ENCODE measurements at regions not wholly inside any gene's neighbourhood (a gene's known extent, or its start where the extent isn't known, plus 50 kb on each side); places are given as distances from the start of the nearest gene placed in this dataset.

GRCh38 chr4:97279391-97279790 is 863.9 kb downstream of the STPG2 start:
- TF ChIP-seq CTCF (IDR thresholded peaks at IDR 0.05; ENCODE audit: insufficient read depth, low read length) (no peak), GABPA (IDR thresholded peaks at IDR 0.05; ENCODE audit: low read depth) (no peak), POLR2AphosphoS5 (IDR thresholded peaks at IDR 0.05; ENCODE audit: low read depth) (no peak), REST (IDR thresholded peaks at IDR 0.05; ENCODE audit: insufficient replicate concordance, low read depth) (no peak), SPI1 (IDR thresholded peaks at IDR 0.05; ENCODE audit: borderline replicate concordance, low read depth) (no peak)

Data from HL-60 (cell line).